BJ (cell line): ENCODE measurements at regions not wholly inside any gene's neighbourhood (a gene's known extent, or its start where the extent isn't known, plus 50 kb on each side); places are given as distances from the start of the nearest gene placed in this dataset.

Source experiments
- CTCF ChIA-PET: fragments of 350-600 bp; formaldehyde crosslinking; extraction: SDS; loops from one replicate; lab custom pipeline; 2021; ENCODE audit warnings: antibody characterized with exemption, inconsistent platforms; lab: Yijun Ruan, JAX
- POLR2A ChIA-PET: fragments of 300-600 bp; sonication (Branson Sonifier 250); formaldehyde crosslinking; extraction: SDS; loops from one replicate; lab custom pipeline; 2021; ENCODE audit warnings: antibody characterized with exemption; lab: Charles Lee
- DNase-seq: peaks from one replicate; pipeline ENCODE4 v3.0.0-alpha.2; 2011; ENCODE audit warnings: low read depth
- H3K27me3 ChIP-seq: 2 replicates; pipeline ENCODE4 v1.6.0; 2011; ENCODE audit warnings: low read length; ENCODE audit not compliant: control insufficient read depth, insufficient read depth
- H3K36me3 ChIP-seq: 2 replicates; pipeline ENCODE4 v1.5.1; 2011; ENCODE audit warnings: low read length; ENCODE audit not compliant: control insufficient read depth, insufficient read depth
- H3K4me3 ChIP-seq: 2 replicates; pipeline ENCODE4 v1.5.1; 2011; ENCODE audit warnings: low read depth, mild to moderate bottlenecking, control low read depth, low read length
- TF ChIP-seq, protein P1 (sequence below): IDR thresholded peaks from 2 replicates; pipeline ENCODE4 v1.5.1; 2011; ENCODE audit warnings: low read depth, mild to moderate bottlenecking, control low read depth, inconsistent platforms, low read length, moderate library complexity; ENCODE audit not compliant: insufficient read depth

DNA sequence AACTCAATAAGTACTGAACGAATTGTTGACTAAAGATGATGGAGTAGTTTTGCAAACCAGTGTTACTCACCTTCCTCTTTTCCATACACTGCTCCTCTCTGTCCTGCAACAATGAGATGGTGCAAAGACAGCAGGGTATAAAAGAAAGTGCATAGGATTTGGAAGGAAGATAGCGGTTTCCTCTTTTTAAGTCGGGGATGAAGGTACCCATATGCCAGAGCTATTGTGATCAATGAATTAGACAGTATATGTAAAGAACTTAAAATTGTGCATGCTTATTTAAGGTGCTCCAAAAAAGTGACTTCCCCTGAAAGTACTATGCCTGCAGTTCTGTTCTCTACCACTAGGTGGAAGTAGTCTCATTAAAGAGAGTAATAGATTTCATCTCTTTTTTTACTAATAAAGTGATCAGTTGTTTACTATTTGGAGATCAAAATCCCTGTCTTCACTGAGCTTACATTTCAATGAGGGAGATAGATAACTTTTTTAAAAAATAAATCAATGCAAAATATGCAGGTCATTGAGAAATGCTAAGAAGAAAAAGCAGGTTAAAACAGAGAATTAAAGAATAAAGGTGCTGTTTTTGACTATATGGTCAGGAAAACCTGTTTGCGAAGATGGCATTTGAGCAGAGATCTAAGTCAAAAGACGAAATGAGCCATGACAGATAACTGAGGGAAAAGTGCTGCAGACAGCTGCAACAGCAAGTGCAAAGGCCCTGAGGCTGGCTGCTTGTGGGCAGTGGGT is 339.7 kb upstream of the SLC14A2 start:
- no peak overlapping the region for H3K4me3 ChIP-seq
- TF ChIP-seq, protein P1, sequence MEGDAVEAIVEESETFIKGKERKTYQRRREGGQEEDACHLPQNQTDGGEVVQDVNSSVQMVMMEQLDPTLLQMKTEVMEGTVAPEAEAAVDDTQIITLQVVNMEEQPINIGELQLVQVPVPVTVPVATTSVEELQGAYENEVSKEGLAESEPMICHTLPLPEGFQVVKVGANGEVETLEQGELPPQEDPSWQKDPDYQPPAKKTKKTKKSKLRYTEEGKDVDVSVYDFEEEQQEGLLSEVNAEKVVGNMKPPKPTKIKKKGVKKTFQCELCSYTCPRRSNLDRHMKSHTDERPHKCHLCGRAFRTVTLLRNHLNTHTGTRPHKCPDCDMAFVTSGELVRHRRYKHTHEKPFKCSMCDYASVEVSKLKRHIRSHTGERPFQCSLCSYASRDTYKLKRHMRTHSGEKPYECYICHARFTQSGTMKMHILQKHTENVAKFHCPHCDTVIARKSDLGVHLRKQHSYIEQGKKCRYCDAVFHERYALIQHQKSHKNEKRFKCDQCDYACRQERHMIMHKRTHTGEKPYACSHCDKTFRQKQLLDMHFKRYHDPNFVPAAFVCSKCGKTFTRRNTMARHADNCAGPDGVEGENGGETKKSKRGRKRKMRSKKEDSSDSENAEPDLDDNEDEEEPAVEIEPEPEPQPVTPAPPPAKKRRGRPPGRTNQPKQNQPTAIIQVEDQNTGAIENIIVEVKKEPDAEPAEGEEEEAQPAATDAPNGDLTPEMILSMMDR: peak; percentile 73
- ChIA-PET CTCF (interaction anchor here (0.5 to 4.1 kb wide), 11 partner anchors 8 to 636 kb away, joined by 3 to 34 read pairs (median 5); no protein-coding TSS in a partner anchor), POLR2A (no interaction called here)
- DNase-seq: no peak
- no peaks in the 10 kb centered on the region for H3K27me3 ChIP-seq
- H3K36me3 ChIP-seq: no peaks in the 10 kb centered on the region

DNA sequence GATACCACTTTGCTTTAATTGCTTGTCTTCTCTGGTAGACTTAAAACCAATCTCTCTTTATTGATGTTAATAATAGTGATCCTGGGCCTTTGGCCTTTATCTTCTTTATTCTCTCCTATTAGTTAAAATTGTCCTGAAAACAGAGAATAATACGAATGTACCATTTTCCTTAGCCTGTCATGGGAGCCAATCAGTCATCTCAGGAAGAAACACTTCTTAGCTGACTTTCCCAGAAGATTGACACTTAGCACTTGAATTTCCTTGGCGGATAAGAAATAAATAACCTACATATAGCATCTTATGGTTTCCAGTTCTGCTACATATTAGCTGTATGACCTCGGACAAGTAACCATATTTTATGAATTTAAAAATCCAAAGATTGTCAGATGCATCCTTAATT is 338.4 kb upstream of the SLC14A2 start:
- CTCF ChIA-PET: interaction anchor here (0.7 to 4.1 kb wide), 5 partner anchors 9 to 169 kb away, joined by 4 to 34 read pairs (median 9); no protein-coding TSS in a partner anchor
- H3K36me3 ChIP-seq: no peaks in the 10 kb centered on the region
- H3K27me3 ChIP-seq: no peaks in the 10 kb centered on the region
- no peak overlapping the region for H3K4me3 ChIP-seq
- TF ChIP-seq, protein P1: no peak
- POLR2A ChIA-PET: no interaction called here
- no peak for DNase-seq

DNA sequence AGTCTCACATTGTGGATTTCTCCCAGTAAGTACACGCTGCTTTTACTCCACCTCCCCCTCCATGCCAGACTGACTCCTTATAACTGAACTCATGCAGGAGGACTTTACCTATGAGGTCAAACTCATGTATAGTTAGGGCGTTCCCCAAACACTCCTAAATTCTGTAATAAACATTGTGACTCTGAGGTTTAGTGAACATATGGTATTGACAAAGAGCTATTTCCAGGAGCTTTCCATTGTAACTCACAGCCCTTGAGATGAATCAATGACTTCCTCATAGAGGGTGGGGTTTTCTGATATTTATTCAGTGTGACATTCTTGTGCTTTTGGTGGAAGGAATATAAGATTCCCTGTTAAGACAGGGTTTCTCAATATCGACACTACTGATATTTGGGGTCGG is 337.4 kb upstream of the SLC14A2 start:
- CTCF ChIA-PET: interaction anchor here (0.6 kb wide), 1 partner anchor 23 kb away, joined by 3 read pairs; no protein-coding TSS in a partner anchor
- TF ChIP-seq, protein P1: no peak
- POLR2A ChIA-PET: no interaction called here
- Histone ChIP-seq H3K27me3 (no peaks in the 10 kb centered on the region), H3K36me3 (no peaks in the 10 kb centered on the region), H3K4me3 (no peak overlapping the region)
- DNase-seq: no peak

DNA sequence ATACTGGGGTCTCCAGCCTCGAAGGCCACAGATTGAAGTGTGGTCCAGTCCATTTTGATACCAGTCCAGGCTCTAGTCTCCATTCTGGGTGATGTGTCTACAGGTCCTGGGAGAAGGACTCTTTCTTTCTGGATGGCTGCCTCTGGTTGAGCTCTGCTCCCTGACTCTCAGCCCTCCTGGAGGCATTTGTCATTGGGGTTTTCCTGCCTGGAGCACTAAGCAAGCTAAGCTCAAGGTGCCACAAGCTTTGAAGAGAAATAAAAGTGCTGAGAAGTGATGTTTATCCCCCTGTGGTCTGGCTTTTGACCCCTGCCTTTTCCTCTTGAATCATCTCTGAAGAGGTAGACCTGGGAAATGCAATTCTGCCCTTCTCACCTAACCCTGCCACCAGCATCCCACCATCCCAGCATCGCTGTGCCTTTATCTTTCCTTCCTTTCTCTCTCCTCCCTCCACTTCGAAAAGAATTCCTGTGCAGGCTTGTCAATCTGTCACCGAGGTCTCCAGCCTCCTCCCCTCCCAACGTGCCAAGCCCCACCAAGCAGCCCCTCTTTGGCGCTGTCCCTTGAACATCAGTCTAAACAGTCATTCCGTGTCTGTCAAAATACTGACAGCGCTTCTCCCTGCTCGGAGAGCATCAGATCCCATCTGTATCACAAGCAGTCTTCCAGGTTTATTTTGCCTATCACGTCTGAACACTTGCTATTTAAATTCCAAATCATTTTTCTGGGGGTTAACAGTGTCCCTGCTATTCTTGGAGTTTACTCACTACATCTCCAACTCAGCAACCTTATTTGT is 334.6 kb upstream of the SLC14A2 start:
- POLR2A ChIA-PET: no interaction called here
- CTCF ChIA-PET: no interaction called here
- Histone ChIP-seq H3K4me3 (no peak overlapping the region), H3K36me3 (no peaks in the 10 kb centered on the region), H3K27me3 (no peaks in the 10 kb centered on the region)
- no peak for DNase-seq
- TF ChIP-seq, protein P1: no peak

DNA sequence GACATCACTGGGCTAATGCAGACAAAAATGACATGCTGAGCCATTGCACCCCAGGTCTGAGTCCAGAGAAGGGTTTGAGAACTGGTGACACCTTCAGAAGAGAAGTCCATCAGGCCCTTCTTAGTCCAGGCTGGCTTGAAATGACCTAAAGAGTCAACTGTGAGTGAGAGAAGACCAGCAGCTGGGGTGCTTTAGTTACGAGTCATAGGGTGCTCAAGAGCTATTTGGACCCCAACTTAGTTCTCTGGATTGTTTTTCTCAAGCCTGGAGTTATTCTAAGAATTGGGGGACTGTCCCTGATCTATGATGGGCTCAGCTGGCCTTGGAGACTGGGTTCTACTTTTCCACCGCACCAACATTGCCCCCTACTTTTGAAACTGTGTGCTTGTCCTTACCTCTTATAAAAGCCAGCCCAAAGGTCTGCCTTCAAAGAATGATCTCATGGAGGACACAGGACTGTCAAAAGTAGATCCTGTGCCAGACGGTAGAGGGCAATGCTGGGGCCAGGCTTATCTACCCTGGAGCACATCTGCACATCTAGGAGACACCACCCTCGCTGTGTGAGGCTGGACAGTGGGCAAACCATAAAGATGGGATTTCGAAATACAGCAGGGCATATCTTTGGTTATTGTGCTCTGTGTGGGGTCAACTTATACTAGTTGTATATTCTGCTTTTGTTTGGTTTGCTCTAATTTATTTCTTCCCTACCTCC is 333.0 kb upstream of the SLC14A2 start:
- H3K27me3 ChIP-seq: no peaks in the 10 kb centered on the region
- ChIA-PET POLR2A (no interaction called here), CTCF (no interaction called here)
- H3K36me3 ChIP-seq: no peaks in the 10 kb centered on the region
- no peak for DNase-seq
- TF ChIP-seq, protein P1: peak; percentile 6; the same call in 1 of the 2 replicates
- H3K4me3 ChIP-seq: no peak overlapping the region
